ENCODE measurements at regions not wholly inside any gene's neighbourhood (a gene's known extent, or its start where the extent isn't known, plus 50 kb on each side); places are given as distances from the start of the nearest gene placed in this dataset.

DNA sequence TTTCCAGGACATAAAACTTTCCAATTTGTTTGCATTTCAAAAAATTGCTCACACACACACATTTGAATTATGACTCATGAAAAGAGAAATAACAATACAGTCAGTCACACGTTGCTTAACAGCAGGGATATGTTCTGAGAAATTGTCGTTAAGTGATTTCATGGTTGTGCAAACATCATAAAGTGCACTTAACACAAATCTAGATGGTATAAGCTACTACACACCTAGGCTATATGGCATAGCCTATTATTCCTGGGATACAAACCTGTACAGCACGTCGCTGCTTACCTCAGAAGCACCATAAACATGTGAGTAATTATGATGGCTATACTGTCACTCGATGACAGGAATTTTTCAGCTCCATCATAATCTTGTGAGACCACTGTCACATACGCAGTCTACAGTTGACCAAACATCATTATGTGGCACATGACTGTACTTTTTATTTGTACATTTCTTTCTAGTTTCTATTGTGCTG lies 378.2 kb downstream of the ACTL7B start:
- peaks cover 20% of the 10 kb centered on the region for H3K4me1 ChIP-seq (ENCODE audit: control insufficient read depth, insufficient read depth, low read length)
- H3K4me3 ChIP-seq (ENCODE audit: low read depth, low read length): no peak overlapping the region
- H3K9me3 ChIP-seq (ENCODE audit: control insufficient read depth, insufficient read depth, low read depth, low read length): no peaks in the 10 kb centered on the region
- POLR2A ChIA-PET: no interaction called here
- 0 out of 2 replicates have a peak overlapping the region, but pooled peaks have one; percentile 6 for H3K27ac ChIP-seq (ENCODE audit: extremely low read depth, low read depth, low read length)
- CTCF ChIA-PET: interaction anchor here (0.6 to 1.4 kb wide), 2 partner anchors 9 to 61 kb away, joined by 3 to 7 read pairs; no protein-coding TSS in a partner anchor
- H3K36me3 ChIP-seq (ENCODE audit: control insufficient read depth in 2 of 2, insufficient read depth in 1 of 2, low read length in 2 of 2): no peaks in the 10 kb centered on the region
- no peak for TF ChIP-seq ZNF112 (tag by site-specific recombination; IDR thresholded peaks at IDR 0.05)
- peak; percentile 75 for TF ChIP-seq SP7 (tag by site-specific recombination; IDR thresholded peaks at IDR 0.05)
- no peak for TF ChIP-seq ZNF555 (tag by site-specific recombination; conservative IDR thresholded peaks at IDR 0.05)
- TF ChIP-seq, protein P1, sequence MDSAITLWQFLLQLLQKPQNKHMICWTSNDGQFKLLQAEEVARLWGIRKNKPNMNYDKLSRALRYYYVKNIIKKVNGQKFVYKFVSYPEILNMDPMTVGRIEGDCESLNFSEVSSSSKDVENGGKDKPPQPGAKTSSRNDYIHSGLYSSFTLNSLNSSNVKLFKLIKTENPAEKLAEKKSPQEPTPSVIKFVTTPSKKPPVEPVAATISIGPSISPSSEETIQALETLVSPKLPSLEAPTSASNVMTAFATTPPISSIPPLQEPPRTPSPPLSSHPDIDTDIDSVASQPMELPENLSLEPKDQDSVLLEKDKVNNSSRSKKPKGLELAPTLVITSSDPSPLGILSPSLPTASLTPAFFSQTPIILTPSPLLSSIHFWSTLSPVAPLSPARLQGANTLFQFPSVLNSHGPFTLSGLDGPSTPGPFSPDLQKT (IDR thresholded peaks at IDR 0.05; ENCODE audit: borderline replicate concordance, low read depth, low read length): no peak
- TF ChIP-seq WT1 (tag by site-specific recombination; IDR thresholded peaks at IDR 0.05): peak; percentile 77
- TF ChIP-seq OSR2 (tag by site-specific recombination; IDR thresholded peaks at IDR 0.05): peak; percentile 99
- no peak for TF ChIP-seq ZBTB48 (tag by site-specific recombination; IDR thresholded peaks at IDR 0.05)
- TF ChIP-seq, protein P2, sequence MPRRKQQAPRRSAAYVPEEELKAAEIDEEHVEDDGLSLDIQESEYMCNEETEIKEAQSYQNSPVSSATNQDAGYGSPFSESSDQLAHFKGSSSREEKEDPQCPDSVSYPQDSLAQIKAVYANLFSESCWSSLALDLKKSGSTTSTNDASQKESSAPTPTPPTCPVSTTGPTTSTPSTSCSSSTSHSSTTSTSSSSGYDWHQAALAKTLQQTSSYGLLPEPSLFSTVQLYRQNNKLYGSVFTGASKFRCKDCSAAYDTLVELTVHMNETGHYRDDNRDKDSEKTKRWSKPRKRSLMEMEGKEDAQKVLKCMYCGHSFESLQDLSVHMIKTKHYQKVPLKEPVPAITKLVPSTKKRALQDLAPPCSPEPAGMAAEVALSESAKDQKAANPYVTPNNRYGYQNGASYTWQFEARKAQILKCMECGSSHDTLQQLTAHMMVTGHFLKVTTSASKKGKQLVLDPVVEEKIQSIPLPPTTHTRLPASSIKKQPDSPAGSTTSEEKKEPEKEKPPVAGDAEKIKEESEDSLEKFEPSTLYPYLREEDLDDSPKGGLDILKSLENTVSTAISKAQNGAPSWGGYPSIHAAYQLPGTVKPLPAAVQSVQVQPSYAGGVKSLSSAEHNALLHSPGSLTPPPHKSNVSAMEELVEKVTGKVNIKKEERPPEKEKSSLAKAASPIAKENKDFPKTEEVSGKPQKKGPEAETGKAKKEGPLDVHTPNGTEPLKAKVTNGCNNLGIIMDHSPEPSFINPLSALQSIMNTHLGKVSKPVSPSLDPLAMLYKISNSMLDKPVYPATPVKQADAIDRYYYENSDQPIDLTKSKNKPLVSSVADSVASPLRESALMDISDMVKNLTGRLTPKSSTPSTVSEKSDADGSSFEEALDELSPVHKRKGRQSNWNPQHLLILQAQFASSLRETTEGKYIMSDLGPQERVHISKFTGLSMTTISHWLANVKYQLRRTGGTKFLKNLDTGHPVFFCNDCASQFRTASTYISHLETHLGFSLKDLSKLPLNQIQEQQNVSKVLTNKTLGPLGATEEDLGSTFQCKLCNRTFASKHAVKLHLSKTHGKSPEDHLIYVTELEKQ (tag by site-specific recombination; IDR thresholded peaks at IDR 0.05; ENCODE audit: borderline replicate concordance): peak; percentile 86
- no peak for TF ChIP-seq ZNF585B (tag by site-specific recombination; IDR thresholded peaks at IDR 0.05)
- TF ChIP-seq, protein P3, sequence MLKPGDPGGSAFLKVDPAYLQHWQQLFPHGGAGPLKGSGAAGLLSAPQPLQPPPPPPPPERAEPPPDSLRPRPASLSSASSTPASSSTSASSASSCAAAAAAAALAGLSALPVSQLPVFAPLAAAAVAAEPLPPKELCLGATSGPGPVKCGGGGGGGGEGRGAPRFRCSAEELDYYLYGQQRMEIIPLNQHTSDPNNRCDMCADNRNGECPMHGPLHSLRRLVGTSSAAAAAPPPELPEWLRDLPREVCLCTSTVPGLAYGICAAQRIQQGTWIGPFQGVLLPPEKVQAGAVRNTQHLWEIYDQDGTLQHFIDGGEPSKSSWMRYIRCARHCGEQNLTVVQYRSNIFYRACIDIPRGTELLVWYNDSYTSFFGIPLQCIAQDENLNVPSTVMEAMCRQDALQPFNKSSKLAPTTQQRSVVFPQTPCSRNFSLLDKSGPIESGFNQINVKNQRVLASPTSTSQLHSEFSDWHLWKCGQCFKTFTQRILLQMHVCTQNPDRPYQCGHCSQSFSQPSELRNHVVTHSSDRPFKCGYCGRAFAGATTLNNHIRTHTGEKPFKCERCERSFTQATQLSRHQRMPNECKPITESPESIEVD (tag by site-specific recombination; IDR thresholded peaks at IDR 0.05): peak; percentile 93
- no peak for TF ChIP-seq ZNF610 (tag by site-specific recombination; IDR thresholded peaks at IDR 0.05; ENCODE audit: borderline replicate concordance)
- TF ChIP-seq, protein P4, sequence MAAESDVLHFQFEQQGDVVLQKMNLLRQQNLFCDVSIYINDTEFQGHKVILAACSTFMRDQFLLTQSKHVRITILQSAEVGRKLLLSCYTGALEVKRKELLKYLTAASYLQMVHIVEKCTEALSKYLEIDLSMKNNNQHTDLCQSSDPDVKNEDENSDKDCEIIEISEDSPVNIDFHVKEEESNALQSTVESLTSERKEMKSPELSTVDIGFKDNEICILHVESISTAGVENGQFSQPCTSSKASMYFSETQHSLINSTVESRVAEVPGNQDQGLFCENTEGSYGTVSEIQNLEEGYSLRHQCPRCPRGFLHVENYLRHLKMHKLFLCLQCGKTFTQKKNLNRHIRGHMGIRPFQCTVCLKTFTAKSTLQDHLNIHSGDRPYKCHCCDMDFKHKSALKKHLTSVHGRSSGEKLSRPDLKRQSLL (tag by site-specific recombination; IDR thresholded peaks at IDR 0.05): peak; percentile 71
- TF ChIP-seq ZNF677 (tag by site-specific recombination; IDR thresholded peaks at IDR 0.05): no peak
- TF ChIP-seq, protein P5, sequence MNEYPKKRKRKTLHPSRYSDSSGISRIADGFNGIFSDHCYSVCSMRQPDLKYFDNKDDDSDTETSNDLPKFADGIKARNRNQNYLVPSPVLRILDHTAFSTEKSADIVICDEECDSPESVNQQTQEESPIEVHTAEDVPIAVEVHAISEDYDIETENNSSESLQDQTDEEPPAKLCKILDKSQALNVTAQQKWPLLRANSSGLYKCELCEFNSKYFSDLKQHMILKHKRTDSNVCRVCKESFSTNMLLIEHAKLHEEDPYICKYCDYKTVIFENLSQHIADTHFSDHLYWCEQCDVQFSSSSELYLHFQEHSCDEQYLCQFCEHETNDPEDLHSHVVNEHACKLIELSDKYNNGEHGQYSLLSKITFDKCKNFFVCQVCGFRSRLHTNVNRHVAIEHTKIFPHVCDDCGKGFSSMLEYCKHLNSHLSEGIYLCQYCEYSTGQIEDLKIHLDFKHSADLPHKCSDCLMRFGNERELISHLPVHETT (tag by site-specific recombination; IDR thresholded peaks at IDR 0.05): peak; percentile 97
- TF ChIP-seq, protein P6, sequence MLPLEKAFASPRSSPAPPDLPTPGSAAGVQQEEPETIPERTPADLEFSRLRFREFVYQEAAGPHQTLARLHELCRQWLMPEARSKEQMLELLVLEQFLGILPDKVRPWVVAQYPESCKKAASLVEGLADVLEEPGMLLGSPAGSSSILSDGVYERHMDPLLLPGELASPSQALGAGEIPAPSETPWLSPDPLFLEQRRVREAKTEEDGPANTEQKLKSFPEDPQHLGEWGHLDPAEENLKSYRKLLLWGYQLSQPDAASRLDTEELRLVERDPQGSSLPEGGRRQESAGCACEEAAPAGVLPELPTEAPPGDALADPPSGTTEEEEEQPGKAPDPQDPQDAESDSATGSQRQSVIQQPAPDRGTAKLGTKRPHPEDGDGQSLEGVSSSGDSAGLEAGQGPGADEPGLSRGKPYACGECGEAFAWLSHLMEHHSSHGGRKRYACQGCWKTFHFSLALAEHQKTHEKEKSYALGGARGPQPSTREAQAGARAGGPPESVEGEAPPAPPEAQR (tag by site-specific recombination; IDR thresholded peaks at IDR 0.05): no peak
- TF ChIP-seq ZNF660 (tag by site-specific recombination; IDR thresholded peaks at IDR 0.05): no peak
- TF ChIP-seq ZFP3 (tag by site-specific recombination; IDR thresholded peaks at IDR 0.05; ENCODE audit: low read depth): no peak
- TF ChIP-seq TRIM28 (IDR thresholded peaks at IDR 0.05; ENCODE audit: borderline replicate concordance, low read length): no peak
- TF ChIP-seq KLF8 (tag by site-specific recombination; IDR thresholded peaks at IDR 0.05): peak; percentile 82
- TF ChIP-seq, protein P7, sequence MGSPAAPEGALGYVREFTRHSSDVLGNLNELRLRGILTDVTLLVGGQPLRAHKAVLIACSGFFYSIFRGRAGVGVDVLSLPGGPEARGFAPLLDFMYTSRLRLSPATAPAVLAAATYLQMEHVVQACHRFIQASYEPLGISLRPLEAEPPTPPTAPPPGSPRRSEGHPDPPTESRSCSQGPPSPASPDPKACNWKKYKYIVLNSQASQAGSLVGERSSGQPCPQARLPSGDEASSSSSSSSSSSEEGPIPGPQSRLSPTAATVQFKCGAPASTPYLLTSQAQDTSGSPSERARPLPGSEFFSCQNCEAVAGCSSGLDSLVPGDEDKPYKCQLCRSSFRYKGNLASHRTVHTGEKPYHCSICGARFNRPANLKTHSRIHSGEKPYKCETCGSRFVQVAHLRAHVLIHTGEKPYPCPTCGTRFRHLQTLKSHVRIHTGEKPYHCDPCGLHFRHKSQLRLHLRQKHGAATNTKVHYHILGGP (tag by site-specific recombination; IDR thresholded peaks at IDR 0.05): peak; percentile 91
